ENCODE measurements at regions not wholly inside any gene's neighbourhood (a gene's known extent, or its start where the extent isn't known, plus 50 kb on each side); places are given as distances from the start of the nearest gene placed in this dataset.

GRCh38 chrX:42135583-42136228 lies 212.4 kb upstream of the CASK start:
- TF ChIP-seq EZH2 (IDR thresholded peaks at IDR 0.05) (no peak), MAX (IDR thresholded peaks at IDR 0.05) (no peak), ELF1 (IDR thresholded peaks at IDR 0.05; ENCODE audit: borderline replicate concordance, low read depth) (no peak), POLR2A (IDR thresholded peaks at IDR 0.05; ENCODE audit: borderline replicate concordance, extremely low read depth, insufficient read depth, insufficient read length) (no peak), EZH2phosphoT487 (IDR thresholded peaks at IDR 0.05; ENCODE audit: borderline replicate concordance) (no peak), POLR2AphosphoS5 (IDR thresholded peaks at IDR 0.05; ENCODE audit: low read depth, low read length) (no peak)
- TF ChIP-seq, protein P1, sequence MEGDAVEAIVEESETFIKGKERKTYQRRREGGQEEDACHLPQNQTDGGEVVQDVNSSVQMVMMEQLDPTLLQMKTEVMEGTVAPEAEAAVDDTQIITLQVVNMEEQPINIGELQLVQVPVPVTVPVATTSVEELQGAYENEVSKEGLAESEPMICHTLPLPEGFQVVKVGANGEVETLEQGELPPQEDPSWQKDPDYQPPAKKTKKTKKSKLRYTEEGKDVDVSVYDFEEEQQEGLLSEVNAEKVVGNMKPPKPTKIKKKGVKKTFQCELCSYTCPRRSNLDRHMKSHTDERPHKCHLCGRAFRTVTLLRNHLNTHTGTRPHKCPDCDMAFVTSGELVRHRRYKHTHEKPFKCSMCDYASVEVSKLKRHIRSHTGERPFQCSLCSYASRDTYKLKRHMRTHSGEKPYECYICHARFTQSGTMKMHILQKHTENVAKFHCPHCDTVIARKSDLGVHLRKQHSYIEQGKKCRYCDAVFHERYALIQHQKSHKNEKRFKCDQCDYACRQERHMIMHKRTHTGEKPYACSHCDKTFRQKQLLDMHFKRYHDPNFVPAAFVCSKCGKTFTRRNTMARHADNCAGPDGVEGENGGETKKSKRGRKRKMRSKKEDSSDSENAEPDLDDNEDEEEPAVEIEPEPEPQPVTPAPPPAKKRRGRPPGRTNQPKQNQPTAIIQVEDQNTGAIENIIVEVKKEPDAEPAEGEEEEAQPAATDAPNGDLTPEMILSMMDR (IDR thresholded peaks at IDR 0.05 in 2 of 3, conservative IDR thresholded peaks at IDR 0.05 in 1 of 3; ENCODE audit: borderline replicate concordance in 1 of 3, insufficient read depth in 1 of 3, low read depth in 2 of 3, low read length in 2 of 3) = no peak
- TF ChIP-seq, protein P2, sequence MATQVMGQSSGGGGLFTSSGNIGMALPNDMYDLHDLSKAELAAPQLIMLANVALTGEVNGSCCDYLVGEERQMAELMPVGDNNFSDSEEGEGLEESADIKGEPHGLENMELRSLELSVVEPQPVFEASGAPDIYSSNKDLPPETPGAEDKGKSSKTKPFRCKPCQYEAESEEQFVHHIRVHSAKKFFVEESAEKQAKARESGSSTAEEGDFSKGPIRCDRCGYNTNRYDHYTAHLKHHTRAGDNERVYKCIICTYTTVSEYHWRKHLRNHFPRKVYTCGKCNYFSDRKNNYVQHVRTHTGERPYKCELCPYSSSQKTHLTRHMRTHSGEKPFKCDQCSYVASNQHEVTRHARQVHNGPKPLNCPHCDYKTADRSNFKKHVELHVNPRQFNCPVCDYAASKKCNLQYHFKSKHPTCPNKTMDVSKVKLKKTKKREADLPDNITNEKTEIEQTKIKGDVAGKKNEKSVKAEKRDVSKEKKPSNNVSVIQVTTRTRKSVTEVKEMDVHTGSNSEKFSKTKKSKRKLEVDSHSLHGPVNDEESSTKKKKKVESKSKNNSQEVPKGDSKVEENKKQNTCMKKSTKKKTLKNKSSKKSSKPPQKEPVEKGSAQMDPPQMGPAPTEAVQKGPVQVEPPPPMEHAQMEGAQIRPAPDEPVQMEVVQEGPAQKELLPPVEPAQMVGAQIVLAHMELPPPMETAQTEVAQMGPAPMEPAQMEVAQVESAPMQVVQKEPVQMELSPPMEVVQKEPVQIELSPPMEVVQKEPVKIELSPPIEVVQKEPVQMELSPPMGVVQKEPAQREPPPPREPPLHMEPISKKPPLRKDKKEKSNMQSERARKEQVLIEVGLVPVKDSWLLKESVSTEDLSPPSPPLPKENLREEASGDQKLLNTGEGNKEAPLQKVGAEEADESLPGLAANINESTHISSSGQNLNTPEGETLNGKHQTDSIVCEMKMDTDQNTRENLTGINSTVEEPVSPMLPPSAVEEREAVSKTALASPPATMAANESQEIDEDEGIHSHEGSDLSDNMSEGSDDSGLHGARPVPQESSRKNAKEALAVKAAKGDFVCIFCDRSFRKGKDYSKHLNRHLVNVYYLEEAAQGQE (IDR thresholded peaks at IDR 0.05; ENCODE audit: low read depth) = no peak

All from HCT116 (cell line).